Neuronal stem cell (in vitro differentiated cells): ENCODE measurements at regions not wholly inside any gene's neighbourhood (a gene's known extent, or its start where the extent isn't known, plus 50 kb on each side); places are given as distances from the start of the nearest gene placed in this dataset.
A peak's percentile ranks its signal among the peaks of the same experiment; 100 is the strongest.
"Not testable (repeated sequence)": the region's sequence is repeated elsewhere in the genome, so short reads cannot be mapped to it uniquely, and the experiment has no call there.

Experiments used
- DNase-seq: peaks from one replicate; pipeline ENCODE4 v3.0.0-alpha.2; 2013; ENCODE audit warnings: low spot score
- H2AFZ ChIP-seq: one replicate; pipeline ENCODE4 v1.6.1; 2013; ENCODE audit warnings: mild to moderate bottlenecking, low read length, inconsistent platforms
- H2AK5ac ChIP-seq: 2 replicates; pipeline ENCODE4 v1.6.1; 2013; ENCODE audit warnings: low read depth, mild to moderate bottlenecking, inconsistent platforms, low read length, moderate library complexity, mixed read lengths
- H2BK120ac ChIP-seq: 2 replicates; pipeline ENCODE4 v1.6.1; 2013; ENCODE audit warnings: low read depth, mild to moderate bottlenecking, inconsistent platforms, low read length, moderate library complexity, mixed read lengths
- H2BK12ac ChIP-seq: one replicate; pipeline ENCODE4 v1.6.1; 2013; ENCODE audit warnings: low read length, inconsistent platforms
- H2BK15ac ChIP-seq: 2 replicates; pipeline ENCODE4 v1.6.1; 2013; ENCODE audit warnings: mild to moderate bottlenecking, low read length, inconsistent platforms, mixed read lengths
- H2BK5ac ChIP-seq: one replicate; pipeline ENCODE4 v1.6.1; 2013; ENCODE audit warnings: inconsistent platforms, mild to moderate bottlenecking, low read length, moderate library complexity
- H3K14ac ChIP-seq: one replicate; pipeline ENCODE4 v1.6.1; 2013; ENCODE audit warnings: low read length, inconsistent platforms
- H3K18ac ChIP-seq: 2 replicates; pipeline ENCODE4 v1.6.1; 2013; ENCODE audit warnings: low read length, inconsistent platforms
- H3K23ac ChIP-seq: 2 replicates; pipeline ENCODE4 v1.6.1; 2013; ENCODE audit warnings: low read depth, mild to moderate bottlenecking, mixed read lengths, low read length, inconsistent platforms; ENCODE audit not compliant: poor library complexity
- H3K27ac ChIP-seq: replicated peaks from 3 replicates; pipeline ENCODE4 v1.5.1; 2013; ENCODE audit warnings: low read length, inconsistent platforms
- H3K27me3 ChIP-seq, 3 experiments: 2 replicates each; pipeline ENCODE4 v1.6.1; 2013; ENCODE audit warnings: low read length in 3 of 3, mild to moderate bottlenecking in 2 of 3, inconsistent platforms in 1 of 3, low read depth in 1 of 3, mixed read lengths in 1 of 3, moderate library complexity in 1 of 3; ENCODE audit not compliant: control insufficient read depth in 3 of 3, insufficient read depth in 3 of 3
- H3K36me3 ChIP-seq, 2 donors: replicated peaks in 1 of 2; 2 replicates each; pipeline ENCODE4 v1.6.1; 2013; ENCODE audit warnings: low read length in 2 of 2; ENCODE audit not compliant: control insufficient read depth in 2 of 2, insufficient read depth in 2 of 2
- H3K4ac ChIP-seq: 2 replicates; pipeline ENCODE4 v1.6.1; 2013; ENCODE audit warnings: inconsistent platforms, mild to moderate bottlenecking, low read length, moderate library complexity
- H3K4me1 ChIP-seq, 2 donors: 1 replicate in 1 of 2; 2 replicates in 1 of 2; pipeline ENCODE4 v1.6.1; 2013; ENCODE audit warnings: low read length in 2 of 2, low read depth in 1 of 2; ENCODE audit not compliant: control insufficient read depth in 2 of 2, insufficient read depth in 1 of 2
- H3K4me2 ChIP-seq: one replicate; pipeline ENCODE4 v1.6.1; 2013; ENCODE audit warnings: mild to moderate bottlenecking, low read length, inconsistent platforms; ENCODE audit not compliant: insufficient read depth, poor library complexity, severe bottlenecking
- H3K4me3 ChIP-seq, 2 donors: 2 replicates each; pipeline ENCODE4 v1.5.1; 2013; ENCODE audit warnings: low read length in 2 of 2, mild to moderate bottlenecking in 2 of 2, inconsistent platforms in 1 of 2, moderate library complexity in 1 of 2
- H3K79me1 ChIP-seq: one replicate; pipeline ENCODE4 v1.6.1; 2013; ENCODE audit warnings: low read depth, mild to moderate bottlenecking, inconsistent platforms, low read length, moderate library complexity
- H3K9ac ChIP-seq: one replicate; pipeline ENCODE4 v1.6.1; 2013; ENCODE audit warnings: mild to moderate bottlenecking, low read depth, low read length, inconsistent platforms; ENCODE audit not compliant: poor library complexity
- H3K9me3 ChIP-seq, 2 donors: replicated peaks in 1 of 2; 2 replicates each; pipeline versions ENCODE3 to v1.6.1; 2013; ENCODE audit warnings: low read length in 2 of 2, mild to moderate bottlenecking in 2 of 2, inconsistent platforms in 1 of 2, low read depth in 1 of 2, mixed read lengths in 1 of 2, moderate library complexity in 1 of 2; ENCODE audit not compliant: control insufficient read depth in 2 of 2, insufficient read depth in 1 of 2
- H4K8ac ChIP-seq: one replicate; pipeline ENCODE4 v1.6.1; 2013; ENCODE audit warnings: low read depth, mild to moderate bottlenecking, inconsistent platforms, low read length, moderate library complexity
- H4K91ac ChIP-seq: one replicate; pipeline ENCODE4 v1.6.1; 2013; ENCODE audit warnings: low read length, low read depth, mild to moderate bottlenecking, inconsistent platforms; ENCODE audit not compliant: poor library complexity
- WGBS, 2 donors: extraction: QIAGEN DNeasy Blood & Tissue Kit; methylation state at CpG; one replicate each; pipeline ENCODE4 v1.1.7; 2013; ENCODE audit warnings: missing lambda C conversion rate in 2 of 2, mixed read lengths in 1 of 2; ENCODE audit not compliant: insufficient read length in 2 of 2, insufficient replicate concordance in 1 of 2; ENCODE audit errors: extremely low coverage in 2 of 2; 5-methylcytosine and 5-hydroxymethylcytosine counted together

- H3K79me1 ChIP-seq, result no peaks in the 10 kb centered on the region
- no peak overlapping the region for H3K4me2 ChIP-seq
- H3K4me3 ChIP-seq, result no peak overlapping the region
- no peak overlapping the region for H3K9ac ChIP-seq
- peak overlapping the region; percentile 70 for H4K8ac ChIP-seq
- no CpG with 5 or more reads among the region's 11 CpGs for WGBS, 2 donors
- H3K4me1 ChIP-seq, result no peaks in the 10 kb centered on the region
- H2BK120ac ChIP-seq, result no peak overlapping the region
- H3K36me3 ChIP-seq, result no peaks in the 10 kb centered on the region
- no peak overlapping the region for H2BK12ac ChIP-seq
- no peaks in the 10 kb centered on the region for H3K27me3 ChIP-seq
- no peak overlapping the region for H4K91ac ChIP-seq
- H2AFZ ChIP-seq, result peak overlapping the region; percentile 18
- H3K14ac ChIP-seq, result no peak overlapping the region
- no peak overlapping the region for H2BK5ac ChIP-seq
- H3K18ac ChIP-seq, result no peak overlapping the region
- H3K4ac ChIP-seq, result no peak overlapping the region
- no peak overlapping the region for H2AK5ac ChIP-seq
- no peak overlapping the region for H3K27ac ChIP-seq
- no peak overlapping the region for H3K23ac ChIP-seq
- H3K9me3 ChIP-seq, result peaks cover 2 to 12% of the 10 kb centered on the region in 2 donors
- H2BK15ac ChIP-seq, result no peak overlapping the region
- DNase-seq, result no peak
These were observed 1365.3 kb upstream of the WWC1 start for GRCh38 chr5:166926138-166926537.

GRCh38 chr5:166926806-166927475 is 1364.5 kb upstream of the WWC1 start:
- H3K14ac ChIP-seq, DNase-seq: not testable (repeated sequence)
- no CpG with 5 or more reads among the region's 48 CpGs for WGBS, 2 donors

DNA sequence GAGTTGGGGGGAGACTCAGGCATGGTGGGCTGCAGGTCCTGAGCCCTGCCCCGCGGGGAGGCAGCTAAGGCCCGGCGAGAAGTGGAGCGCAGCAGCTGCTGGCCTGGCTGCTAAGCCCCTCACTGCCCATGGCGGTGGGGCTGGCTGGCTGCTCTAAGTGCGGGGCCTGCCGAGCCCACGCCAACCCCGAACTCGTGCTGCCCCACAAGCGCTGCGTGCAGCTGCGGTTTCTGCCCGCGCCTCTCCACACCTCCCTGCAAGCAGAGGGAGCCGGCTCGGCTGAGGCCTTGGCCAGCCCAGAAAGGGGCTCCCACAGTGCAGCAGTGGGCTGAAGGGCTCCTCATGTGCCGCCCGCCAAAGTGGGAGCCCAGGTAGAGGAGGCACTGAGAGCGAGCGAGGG is 1355.1 kb upstream of the WWC1 start:
- Histone ChIP-seq H3K14ac (peak overlapping the region; percentile 31), H3K79me1 (peaks cover 1% of the 10 kb centered on the region), H3K4me2 (no peak overlapping the region), H2AK5ac (peak overlapping the region; percentile 37), H3K36me3 (no peaks in the 10 kb centered on the region), H3K4ac (peak overlapping the region; percentile 37), H3K18ac (peak overlapping the region; percentile 52), H2BK15ac (no peak overlapping the region), H2AFZ (no peak overlapping the region), H3K23ac (no peak overlapping the region), H2BK5ac (no peak overlapping the region), H3K4me1 (no peaks in the 10 kb centered on the region), H4K91ac (no peak overlapping the region), H3K27ac (no peak overlapping the region), H3K4me3 (no peak overlapping the region), H3K27me3 (no peaks in the 10 kb centered on the region), H2BK120ac (no peak overlapping the region), H3K9ac (no peak overlapping the region), H2BK12ac (peak overlapping the region; percentile 63), H4K8ac (peak overlapping the region; percentile 65), H3K9me3 (peaks cover 0 to 2% of the 10 kb centered on the region in 2 donors)
- DNase-seq, result no peak
- WGBS, 2 donors, result no CpG with 5 or more reads among the region's 22 CpGs

More at GRCh38 chr5:166926806-166927475, 1364.5 kb upstream of the WWC1 start:
- not testable (repeated sequence) for H3K79me1 ChIP-seq, H2BK5ac ChIP-seq, H3K27me3 ChIP-seq, H2BK120ac ChIP-seq, H3K27ac ChIP-seq, H3K4me1 ChIP-seq, H3K4me2 ChIP-seq, H2BK15ac ChIP-seq, H2BK12ac ChIP-seq, H2AK5ac ChIP-seq, H2AFZ ChIP-seq, H4K91ac ChIP-seq, H3K18ac ChIP-seq, H3K9ac ChIP-seq, H3K23ac ChIP-seq, H3K4me3 ChIP-seq, H4K8ac ChIP-seq, H3K4ac ChIP-seq, H3K36me3 ChIP-seq
- peaks cover 2 to 12% of the 10 kb centered on the region in 2 donors for H3K9me3 ChIP-seq

GRCh38 chr5:166938071-166938470 is 1353.4 kb upstream of the WWC1 start:
- no peak overlapping the region for H2BK5ac ChIP-seq
- H3K27me3 ChIP-seq, result no peaks in the 10 kb centered on the region
- DNase-seq, result no peak
- H3K27ac ChIP-seq, result no peak overlapping the region
- H3K23ac ChIP-seq, result no peak overlapping the region
- H2AK5ac ChIP-seq, result no peak overlapping the region
- H3K9me3 ChIP-seq, result peaks cover 2 to 9% of the 10 kb centered on the region in 2 donors
- WGBS, 2 donors, result no CpG with 5 or more reads among the region's 2 CpGs
- H2AFZ ChIP-seq, result no peak overlapping the region
- no peak overlapping the region for H2BK12ac ChIP-seq
- no peak overlapping the region for H3K18ac ChIP-seq
- H2BK120ac ChIP-seq, result no peak overlapping the region
- no peaks in the 10 kb centered on the region for H3K36me3 ChIP-seq
- no peak overlapping the region for H4K91ac ChIP-seq
- no peak overlapping the region for H3K4me3 ChIP-seq
- H3K4me1 ChIP-seq, result no peaks in the 10 kb centered on the region
- no peak overlapping the region for H3K4ac ChIP-seq
- H2BK15ac ChIP-seq, result no peak overlapping the region
- H3K79me1 ChIP-seq, result peaks cover 1% of the 10 kb centered on the region
- H4K8ac ChIP-seq, result no peak overlapping the region
- H3K4me2 ChIP-seq, result no peak overlapping the region
- no peak overlapping the region for H3K14ac ChIP-seq
- no peak overlapping the region for H3K9ac ChIP-seq
